NOMO-1 treated with dmso at 0.1 percent for 144 hours (cell line): ENCODE measurements at regions not wholly inside any gene's neighbourhood (a gene's known extent, or its start where the extent isn't known, plus 50 kb on each side); places are given as distances from the start of the nearest gene placed in this dataset.

ENCODE experiments used
- DNase-seq: peaks from one replicate; lab custom pipeline; 2025; ENCODE audit not compliant: unreplicated experiment; lab: John Stamatoyannopoulos, UW

GRCh38 chr18:29185801-29186200 is 1008.9 kb upstream of the CDH2 start:
- DNase-seq = no peak

- no peak for DNase-seq
Measured at GRCh38 chr18:29184654-29185053, 1007.7 kb upstream of the CDH2 start.

GRCh38 chr18:29181151-29181901 is 1004.4 kb upstream of the CDH2 start:
- no peak for DNase-seq

GRCh38 chr18:29176681-29177080 is 999.8 kb upstream of the CDH2 start:
- no peak for DNase-seq

- no peak for DNase-seq
Measured at GRCh38 chr18:29174891-29175290, 998.0 kb upstream of the CDH2 start.

GRCh38 chr18:29172756-29173067 is 995.8 kb upstream of the CDH2 start:
- DNase-seq = no peak

GRCh38 chr18:29171892-29172755 is 995.2 kb upstream of the CDH2 start:
- DNase-seq = no peak

GRCh38 chr18:29169599-29169998 is 992.7 kb upstream of the CDH2 start:
- no peak for DNase-seq

- no peak for DNase-seq
Measured at GRCh38 chr18:29164993-29165599, 988.2 kb upstream of the CDH2 start.

GRCh38 chr18:29164020-29164706 is 987.2 kb upstream of the CDH2 start:
- no peak for DNase-seq

GRCh38 chr18:29163596-29163995 is 986.7 kb upstream of the CDH2 start:
- DNase-seq = no peak

GRCh38 chr18:29161429-29161828 is 984.5 kb upstream of the CDH2 start:
- no peak for DNase-seq

GRCh38 chr18:29160170-29160569 is 983.2 kb upstream of the CDH2 start:
- no peak for DNase-seq

- no peak for DNase-seq
Measured at GRCh38 chr18:29157905-29158304, 981.0 kb upstream of the CDH2 start.

GRCh38 chr18:29157057-29157780 is 980.3 kb upstream of the CDH2 start:
- DNase-seq = no peak

GRCh38 chr18:29156531-29156930 is 979.6 kb upstream of the CDH2 start:
- no peak for DNase-seq

GRCh38 chr18:29154758-29155725 is 978.1 kb upstream of the CDH2 start:
- no peak for DNase-seq

- no peak for DNase-seq
Measured at GRCh38 chr18:29154196-29154757, 977.3 kb upstream of the CDH2 start.

GRCh38 chr18:29153091-29153490 is 976.2 kb upstream of the CDH2 start:
- DNase-seq = no peak
